Liver (tissue), 8 donors: ENCODE measurements at regions not wholly inside any gene's neighbourhood (a gene's known extent, or its start where the extent isn't known, plus 50 kb on each side); places are given as distances from the start of the nearest gene placed in this dataset.

Experiments used
- DNase-seq: peaks from one replicate; pipeline ENCODE4 v3.0.0-alpha.2; 2017; ENCODE audit warnings: low spot score
- H3K27ac ChIP-seq, 2 donors: one replicate each; pipeline ENCODE4 v1.7.0; 2013; ENCODE audit warnings: inconsistent platforms in 2 of 2, low read length in 2 of 2, control low read depth in 1 of 2, low read depth in 1 of 2, mild to moderate bottlenecking in 1 of 2
- H3K27me3 ChIP-seq, 4 donors: one replicate each; pipeline versions ENCODE4 v1.6.1 to v1.7.0; 2013; ENCODE audit warnings: low read length in 3 of 4, inconsistent platforms in 1 of 4, mild to moderate bottlenecking in 1 of 4, moderate library complexity in 1 of 4; ENCODE audit not compliant: control insufficient read depth in 4 of 4, insufficient read depth in 4 of 4
- H3K36me3 ChIP-seq, 4 donors: one replicate each; pipeline versions ENCODE4 v1.6.1 to v1.7.0; 2013; ENCODE audit warnings: low read length in 3 of 4, mild to moderate bottlenecking in 3 of 4, low read depth in 1 of 4, moderate library complexity in 1 of 4; ENCODE audit not compliant: control insufficient read depth in 4 of 4, insufficient read depth in 3 of 4
- H3K4me1 ChIP-seq, 4 donors: one replicate each; pipeline versions ENCODE4 v1.6.1 to v1.7.0; 2013; ENCODE audit warnings: low read length in 3 of 4, mild to moderate bottlenecking in 3 of 4, moderate library complexity in 1 of 4; ENCODE audit not compliant: control insufficient read depth in 4 of 4, insufficient read depth in 4 of 4
- H3K4me3 ChIP-seq, 3 donors: one replicate each; pipeline versions ENCODE4 v1.6.1 to v1.7.0; 2013; ENCODE audit warnings: low read length in 3 of 3, control low read depth in 1 of 3, low read depth in 1 of 3, mild to moderate bottlenecking in 1 of 3
- H3K9ac ChIP-seq, 2 donors: one replicate each; pipeline ENCODE4 v1.7.0; 2013; ENCODE audit warnings: low read length in 2 of 2, mild to moderate bottlenecking in 2 of 2, moderate library complexity in 2 of 2, control low read depth in 1 of 2, low read depth in 1 of 2
- H3K9me3 ChIP-seq, 4 donors: one replicate each; pipeline versions ENCODE4 v1.6.1 to v1.7.0; 2013; ENCODE audit warnings: low read length in 3 of 4; ENCODE audit not compliant: control insufficient read depth in 4 of 4
- EGR1 ChIP-seq, 2 donors: IDR thresholded peaks; 2 replicates each; pipeline ENCODE4 v1.6.1; 2016 to 2018; ENCODE audit warnings: antibody characterized with exemption in 2 of 2, low read depth in 2 of 2
- FOXA1 ChIP-seq: IDR thresholded peaks from 2 replicates; pipeline ENCODE4 v1.6.1; 2016; ENCODE audit warnings: antibody characterized with exemption
- FOXA2 ChIP-seq: IDR thresholded peaks from 2 replicates; pipeline ENCODE4 v1.6.1; 2016; ENCODE audit warnings: antibody characterized with exemption
- GABPA ChIP-seq, 2 donors: IDR thresholded peaks in 1 of 2; conservative IDR thresholded peaks in 1 of 2; 2 replicates each; pipeline ENCODE4 v1.6.1; 2016; ENCODE audit warnings: antibody characterized with exemption in 2 of 2, mild to moderate bottlenecking in 1 of 2, moderate library complexity in 1 of 2
- HNF4G ChIP-seq: IDR thresholded peaks from 2 replicates; pipeline ENCODE4 v1.6.1; 2016; ENCODE audit warnings: antibody characterized with exemption
- JUND ChIP-seq, 2 donors: IDR thresholded peaks; 2 replicates each; pipeline ENCODE4 v1.6.1; 2016; ENCODE audit warnings: antibody characterized with exemption in 2 of 2
- NR2F2 ChIP-seq: IDR thresholded peaks from 2 replicates; pipeline ENCODE4 v1.6.1; 2016; ENCODE audit warnings: antibody characterized with exemption
- RAD21 ChIP-seq, 2 donors: IDR thresholded peaks; 2 replicates each; pipeline ENCODE4 v1.6.1; 2016; ENCODE audit warnings: antibody characterized with exemption in 2 of 2, mild to moderate bottlenecking in 2 of 2
- RXRA ChIP-seq, 2 donors: IDR thresholded peaks; 2 replicates each; pipeline ENCODE4 v1.6.1; 2017 to 2018; ENCODE audit warnings: antibody characterized with exemption in 2 of 2, mild to moderate bottlenecking in 1 of 2
- SP1 ChIP-seq: IDR thresholded peaks from 2 replicates; pipeline ENCODE4 v1.6.1; 2018; ENCODE audit warnings: antibody characterized with exemption, mild to moderate bottlenecking
- TAF1 ChIP-seq: conservative IDR thresholded peaks from 2 replicates; pipeline ENCODE4 v1.6.1; 2016; ENCODE audit warnings: antibody characterized with exemption, mild to moderate bottlenecking
- YY1 ChIP-seq: IDR thresholded peaks from 2 replicates; pipeline ENCODE4 v1.6.1; 2016; ENCODE audit warnings: antibody characterized with exemption, mild to moderate bottlenecking
- WGBS: extraction: QIAGEN DNeasy Blood & Tissue Kit; methylation state at CpG from one replicate; pipeline ENCODE4 v1.1.7; 2013; 5-methylcytosine and 5-hydroxymethylcytosine counted together
- TF ChIP-seq, protein P1 (sequence below): IDR thresholded peaks from 2 replicates; pipeline ENCODE4 v1.6.1; 2016; ENCODE audit warnings: antibody characterized with exemption
- TF ChIP-seq, protein P2 (sequence below): IDR thresholded peaks from 2 replicates; pipeline ENCODE4 v1.6.1; 2016; ENCODE audit warnings: antibody characterized with exemption, mild to moderate bottlenecking
- TF ChIP-seq, protein P3 (sequence below): IDR thresholded peaks from 2 replicates; pipeline ENCODE4 v1.6.1; 2016; ENCODE audit warnings: antibody characterized with exemption
- TF ChIP-seq, protein P4 (sequence below): IDR thresholded peaks from 2 replicates; pipeline ENCODE4 v1.6.1; 2016; ENCODE audit warnings: antibody characterized with exemption
- TF ChIP-seq, protein P5 (sequence below): fragments of 150-350 bp; IDR thresholded peaks from 2 replicates; pipeline ENCODE4 v1.5.1; 2017; ENCODE audit warnings: improper control_type of control experiment, low read depth, low read length; ENCODE audit not compliant: missing input control
- donor health status: healthy.
- donor health status: healthy.
- donor health status: healthy.
- donor health status: healthy.
- donor health status: healthy.

DNA sequence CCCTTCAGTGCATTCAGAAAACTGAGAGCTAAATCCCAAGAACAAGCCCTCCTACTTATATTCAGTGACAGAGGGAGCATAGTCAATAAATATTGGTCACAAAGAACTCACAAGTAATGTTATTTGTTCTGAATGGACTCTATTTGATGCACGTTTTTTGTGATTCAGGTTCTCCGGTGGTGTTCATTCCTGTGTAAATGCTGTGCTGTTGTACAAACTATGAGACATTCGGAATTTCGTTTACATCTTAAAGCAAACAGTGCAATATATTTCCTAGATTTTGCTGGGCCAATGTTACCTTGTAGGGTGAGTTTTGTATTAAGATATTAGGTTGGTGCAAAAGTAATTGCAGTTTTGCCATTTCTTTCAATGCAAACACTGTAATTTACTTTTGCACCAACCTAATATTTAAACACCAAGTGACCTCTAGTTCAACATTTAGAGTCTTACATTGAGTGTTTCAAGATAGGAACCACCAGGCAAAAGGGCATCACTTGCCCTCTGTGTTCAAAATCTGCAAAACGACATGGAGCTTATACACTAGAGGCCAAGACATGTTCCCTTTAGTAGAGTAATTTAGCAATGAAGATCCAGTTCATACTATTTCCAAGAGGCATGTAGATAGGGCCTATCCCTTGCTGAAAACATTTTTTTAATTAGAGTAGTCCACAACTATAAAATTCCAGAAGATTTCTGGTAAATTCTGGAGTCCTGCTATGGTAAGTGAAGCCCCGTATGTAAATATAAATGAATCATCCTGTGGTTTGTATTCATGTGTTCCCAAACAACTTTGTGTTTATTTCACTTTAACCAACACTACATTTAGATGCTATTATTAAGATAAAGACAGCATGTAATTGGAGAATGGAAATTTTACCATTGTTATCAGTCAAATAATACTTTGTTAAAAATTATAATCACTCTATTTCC lies 444.0 kb upstream of the PTGER4 start:
- H3K27me3 ChIP-seq, result no peaks in the 10 kb centered on the region
- TF ChIP-seq EGR1 (IDR thresholded peaks at IDR 0.05; ENCODE audit: low read depth in 2 of 2) (no peak), TAF1 (no peak), HNF4G (no peak), JUND (IDR thresholded peaks at IDR 0.05) (no peak), RXRA (IDR thresholded peaks at IDR 0.05) (no peak), NR2F2 (no peak), SP1 (no peak), GABPA (IDR thresholded peaks at IDR 0.05 in 1 of 2, conservative IDR thresholded peaks at IDR 0.05 in 1 of 2) (no peak), FOXA2 (no peak), RAD21 (IDR thresholded peaks at IDR 0.05) (no peak), YY1 (no peak), FOXA1 (no peak)
- TF ChIP-seq, protein P1, sequence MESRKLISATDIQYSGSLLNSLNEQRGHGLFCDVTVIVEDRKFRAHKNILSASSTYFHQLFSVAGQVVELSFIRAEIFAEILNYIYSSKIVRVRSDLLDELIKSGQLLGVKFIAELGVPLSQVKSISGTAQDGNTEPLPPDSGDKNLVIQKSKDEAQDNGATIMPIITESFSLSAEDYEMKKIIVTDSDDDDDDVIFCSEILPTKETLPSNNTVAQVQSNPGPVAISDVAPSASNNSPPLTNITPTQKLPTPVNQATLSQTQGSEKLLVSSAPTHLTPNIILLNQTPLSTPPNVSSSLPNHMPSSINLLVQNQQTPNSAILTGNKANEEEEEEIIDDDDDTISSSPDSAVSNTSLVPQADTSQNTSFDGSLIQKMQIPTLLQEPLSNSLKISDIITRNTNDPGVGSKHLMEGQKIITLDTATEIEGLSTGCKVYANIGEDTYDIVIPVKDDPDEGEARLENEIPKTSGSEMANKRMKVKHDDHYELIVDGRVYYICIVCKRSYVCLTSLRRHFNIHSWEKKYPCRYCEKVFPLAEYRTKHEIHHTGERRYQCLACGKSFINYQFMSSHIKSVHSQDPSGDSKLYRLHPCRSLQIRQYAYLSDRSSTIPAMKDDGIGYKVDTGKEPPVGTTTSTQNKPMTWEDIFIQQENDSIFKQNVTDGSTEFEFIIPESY, result no peak
- TF ChIP-seq, protein P2, sequence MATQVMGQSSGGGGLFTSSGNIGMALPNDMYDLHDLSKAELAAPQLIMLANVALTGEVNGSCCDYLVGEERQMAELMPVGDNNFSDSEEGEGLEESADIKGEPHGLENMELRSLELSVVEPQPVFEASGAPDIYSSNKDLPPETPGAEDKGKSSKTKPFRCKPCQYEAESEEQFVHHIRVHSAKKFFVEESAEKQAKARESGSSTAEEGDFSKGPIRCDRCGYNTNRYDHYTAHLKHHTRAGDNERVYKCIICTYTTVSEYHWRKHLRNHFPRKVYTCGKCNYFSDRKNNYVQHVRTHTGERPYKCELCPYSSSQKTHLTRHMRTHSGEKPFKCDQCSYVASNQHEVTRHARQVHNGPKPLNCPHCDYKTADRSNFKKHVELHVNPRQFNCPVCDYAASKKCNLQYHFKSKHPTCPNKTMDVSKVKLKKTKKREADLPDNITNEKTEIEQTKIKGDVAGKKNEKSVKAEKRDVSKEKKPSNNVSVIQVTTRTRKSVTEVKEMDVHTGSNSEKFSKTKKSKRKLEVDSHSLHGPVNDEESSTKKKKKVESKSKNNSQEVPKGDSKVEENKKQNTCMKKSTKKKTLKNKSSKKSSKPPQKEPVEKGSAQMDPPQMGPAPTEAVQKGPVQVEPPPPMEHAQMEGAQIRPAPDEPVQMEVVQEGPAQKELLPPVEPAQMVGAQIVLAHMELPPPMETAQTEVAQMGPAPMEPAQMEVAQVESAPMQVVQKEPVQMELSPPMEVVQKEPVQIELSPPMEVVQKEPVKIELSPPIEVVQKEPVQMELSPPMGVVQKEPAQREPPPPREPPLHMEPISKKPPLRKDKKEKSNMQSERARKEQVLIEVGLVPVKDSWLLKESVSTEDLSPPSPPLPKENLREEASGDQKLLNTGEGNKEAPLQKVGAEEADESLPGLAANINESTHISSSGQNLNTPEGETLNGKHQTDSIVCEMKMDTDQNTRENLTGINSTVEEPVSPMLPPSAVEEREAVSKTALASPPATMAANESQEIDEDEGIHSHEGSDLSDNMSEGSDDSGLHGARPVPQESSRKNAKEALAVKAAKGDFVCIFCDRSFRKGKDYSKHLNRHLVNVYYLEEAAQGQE, result no peak
- TF ChIP-seq, protein P3, sequence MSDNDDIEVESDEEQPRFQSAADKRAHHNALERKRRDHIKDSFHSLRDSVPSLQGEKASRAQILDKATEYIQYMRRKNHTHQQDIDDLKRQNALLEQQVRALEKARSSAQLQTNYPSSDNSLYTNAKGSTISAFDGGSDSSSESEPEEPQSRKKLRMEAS, result no peak
- TF ChIP-seq, protein P4, sequence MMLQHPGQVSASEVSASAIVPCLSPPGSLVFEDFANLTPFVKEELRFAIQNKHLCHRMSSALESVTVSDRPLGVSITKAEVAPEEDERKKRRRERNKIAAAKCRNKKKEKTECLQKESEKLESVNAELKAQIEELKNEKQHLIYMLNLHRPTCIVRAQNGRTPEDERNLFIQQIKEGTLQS, result no peak
- TF ChIP-seq, protein P5, sequence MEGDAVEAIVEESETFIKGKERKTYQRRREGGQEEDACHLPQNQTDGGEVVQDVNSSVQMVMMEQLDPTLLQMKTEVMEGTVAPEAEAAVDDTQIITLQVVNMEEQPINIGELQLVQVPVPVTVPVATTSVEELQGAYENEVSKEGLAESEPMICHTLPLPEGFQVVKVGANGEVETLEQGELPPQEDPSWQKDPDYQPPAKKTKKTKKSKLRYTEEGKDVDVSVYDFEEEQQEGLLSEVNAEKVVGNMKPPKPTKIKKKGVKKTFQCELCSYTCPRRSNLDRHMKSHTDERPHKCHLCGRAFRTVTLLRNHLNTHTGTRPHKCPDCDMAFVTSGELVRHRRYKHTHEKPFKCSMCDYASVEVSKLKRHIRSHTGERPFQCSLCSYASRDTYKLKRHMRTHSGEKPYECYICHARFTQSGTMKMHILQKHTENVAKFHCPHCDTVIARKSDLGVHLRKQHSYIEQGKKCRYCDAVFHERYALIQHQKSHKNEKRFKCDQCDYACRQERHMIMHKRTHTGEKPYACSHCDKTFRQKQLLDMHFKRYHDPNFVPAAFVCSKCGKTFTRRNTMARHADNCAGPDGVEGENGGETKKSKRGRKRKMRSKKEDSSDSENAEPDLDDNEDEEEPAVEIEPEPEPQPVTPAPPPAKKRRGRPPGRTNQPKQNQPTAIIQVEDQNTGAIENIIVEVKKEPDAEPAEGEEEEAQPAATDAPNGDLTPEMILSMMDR, result no peak
- H3K4me3 ChIP-seq, result no peak overlapping the region
- H3K9me3 ChIP-seq, result peaks cover 0 to 5% (median 3%) of the 10 kb centered on the region in 4 donors
- H3K4me1 ChIP-seq, result no peaks in the 10 kb centered on the region
- DNase-seq, result no peak
- H3K9ac ChIP-seq, result no peak overlapping the region
- no peaks in the 10 kb centered on the region for H3K36me3 ChIP-seq
- WGBS, result 57% methylated on average over 6 of the region's 6 CpGs
- H3K27ac ChIP-seq, result no peak overlapping the region
